Central memory CD8-positive, alpha-beta T cell (primary cell): ENCODE measurements at regions not wholly inside any gene's neighbourhood (a gene's known extent, or its start where the extent isn't known, plus 50 kb on each side); places are given as distances from the start of the nearest gene placed in this dataset.
"Not testable (repeated sequence)": the region's sequence is repeated elsewhere in the genome, so short reads cannot be mapped to it uniquely, and the experiment has no call there.

ENCODE experiments used
- ATAC-seq: fragments of 150-1000 bp; cut with Tn5 transposase; replicated peaks from 2 replicates; pipeline ENCODE4 v1.10.0; 2022; ENCODE audit warnings: mild to moderate bottlenecking, moderate FRiP score, moderate number of reproducible peaks; ENCODE audit not compliant: poor library complexity, severe bottlenecking; ENCODE audit errors: extremely low read depth
- DNase-seq, 2 donors: peaks; one replicate each; pipeline ENCODE4 v3.0.0; 2021; ENCODE audit warnings: low spot score in 2 of 2
- H3K27ac Mint-ChIP-seq: one replicate; pipeline ENCODE4 v1.8.0; 2022; ENCODE audit warnings: low read depth, mild to moderate bottlenecking, moderate library complexity, mixed read lengths
- H3K27me3 Mint-ChIP-seq: one replicate; pipeline ENCODE4 v1.8.0; 2022; ENCODE audit warnings: mixed read lengths
- H3K36me3 Mint-ChIP-seq: one replicate; pipeline ENCODE4 v1.8.0; 2022; ENCODE audit warnings: mild to moderate bottlenecking, moderate library complexity, mixed read lengths; ENCODE audit not compliant: insufficient read depth
- H3K4me1 Mint-ChIP-seq: one replicate; pipeline ENCODE4 v1.8.0; 2022; ENCODE audit warnings: mixed read lengths
- H3K4me3 Mint-ChIP-seq: one replicate; pipeline ENCODE4 v1.8.0; 2022; ENCODE audit warnings: mild to moderate bottlenecking, moderate library complexity, mixed read lengths
- H3K9me3 Mint-ChIP-seq: one replicate; pipeline ENCODE4 v1.8.0; 2022; ENCODE audit warnings: mixed read lengths

DNA sequence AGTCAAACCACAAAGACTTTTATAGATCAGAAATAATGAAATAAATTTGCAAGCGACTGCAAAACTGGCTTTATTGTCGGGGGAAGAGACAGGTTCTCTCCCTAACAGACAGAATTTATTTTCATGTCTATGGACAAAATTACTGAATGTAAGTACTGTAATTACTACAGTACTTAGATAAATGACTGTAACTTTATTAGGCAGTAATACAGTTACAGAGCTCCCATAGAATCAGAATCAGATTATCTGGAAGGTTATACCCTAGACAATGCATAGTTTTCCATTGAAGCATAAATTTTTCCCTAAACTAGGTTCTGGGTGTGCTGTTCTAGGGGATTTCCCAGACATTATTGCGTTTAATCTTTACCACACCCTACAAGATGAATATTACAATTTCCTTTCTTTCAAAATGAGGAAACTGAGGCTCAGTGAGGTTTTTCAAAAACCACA is 114.2 kb downstream of the C12orf75 start:
- ATAC-seq, result no peak
- peaks cover 2% of the 10 kb centered on the region for H3K36me3 Mint-ChIP-seq
- H3K9me3 Mint-ChIP-seq, result peaks cover 6% of the 10 kb centered on the region
- peaks cover 22% of the 10 kb centered on the region for H3K27me3 Mint-ChIP-seq
- DNase-seq, result no peak
- no peak overlapping the region for H3K27ac Mint-ChIP-seq
- H3K4me3 Mint-ChIP-seq, result no peak overlapping the region
- H3K4me1 Mint-ChIP-seq, result no peaks in the 10 kb centered on the region

- no peaks in the 10 kb centered on the region for H3K9me3 Mint-ChIP-seq
- H3K36me3 Mint-ChIP-seq, result peaks cover 2% of the 10 kb centered on the region
- peaks cover 16% of the 10 kb centered on the region for H3K27me3 Mint-ChIP-seq
- no peak overlapping the region for H3K27ac Mint-ChIP-seq
- H3K4me3 Mint-ChIP-seq, result no peak overlapping the region
- ATAC-seq, result no peak
- no peaks in the 10 kb centered on the region for H3K4me1 Mint-ChIP-seq
- DNase-seq, result no peak
These were observed 114.8 kb downstream of the C12orf75 start for GRCh38 chr12:105445249-105445648.

DNA sequence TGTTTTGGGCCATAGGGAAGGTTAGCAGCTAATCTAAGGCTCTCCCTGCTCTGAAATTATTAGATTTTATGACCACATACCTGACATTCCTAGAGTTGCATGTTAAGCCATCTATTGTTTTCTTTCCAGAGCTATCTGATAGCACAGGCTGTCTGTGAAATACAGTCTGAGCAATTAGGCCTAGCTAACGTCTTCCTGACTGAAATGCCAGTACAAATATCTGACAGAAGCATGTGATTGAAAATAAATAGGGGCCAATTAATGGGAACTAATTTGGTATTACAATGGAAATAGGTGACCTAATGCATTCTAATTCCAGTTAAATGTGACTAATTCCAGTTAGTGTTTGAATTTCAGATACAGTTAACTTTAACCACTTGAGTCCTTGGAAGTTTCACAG is 115.2 kb downstream of the C12orf75 start:
- no peak overlapping the region for H3K27ac Mint-ChIP-seq
- no peak overlapping the region for H3K4me3 Mint-ChIP-seq
- ATAC-seq (no peak), DNase-seq (no peak)
- H3K27me3 Mint-ChIP-seq, result peaks cover 15% of the 10 kb centered on the region
- no peaks in the 10 kb centered on the region for H3K9me3 Mint-ChIP-seq
- peaks cover 2% of the 10 kb centered on the region for H3K36me3 Mint-ChIP-seq
- no peaks in the 10 kb centered on the region for H3K4me1 Mint-ChIP-seq

DNA sequence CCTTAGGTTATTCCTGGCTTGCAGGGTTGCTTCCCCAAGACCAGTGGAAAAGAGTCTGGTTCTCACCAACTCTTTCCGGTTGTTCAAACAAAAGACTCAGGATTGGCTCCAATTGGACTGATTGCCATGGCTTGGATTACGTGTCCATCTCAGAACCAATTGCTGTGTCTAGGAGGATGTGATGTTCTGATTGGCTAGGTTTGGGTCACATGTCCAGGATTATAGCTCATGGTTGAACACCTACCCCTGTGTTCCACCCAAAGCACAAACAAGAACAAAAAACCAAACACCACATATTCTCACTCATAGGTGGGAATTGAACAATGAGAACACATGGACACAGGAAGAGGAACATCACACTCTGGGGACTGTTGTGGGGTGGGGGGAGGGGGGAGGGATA is 116.0 kb downstream of the C12orf75 start:
- H3K27ac Mint-ChIP-seq, DNase-seq, H3K4me1 Mint-ChIP-seq, H3K9me3 Mint-ChIP-seq, H3K4me3 Mint-ChIP-seq, H3K36me3 Mint-ChIP-seq, ATAC-seq: not testable (repeated sequence)
- H3K27me3 Mint-ChIP-seq, result peaks cover 23% of the 10 kb centered on the region

DNA sequence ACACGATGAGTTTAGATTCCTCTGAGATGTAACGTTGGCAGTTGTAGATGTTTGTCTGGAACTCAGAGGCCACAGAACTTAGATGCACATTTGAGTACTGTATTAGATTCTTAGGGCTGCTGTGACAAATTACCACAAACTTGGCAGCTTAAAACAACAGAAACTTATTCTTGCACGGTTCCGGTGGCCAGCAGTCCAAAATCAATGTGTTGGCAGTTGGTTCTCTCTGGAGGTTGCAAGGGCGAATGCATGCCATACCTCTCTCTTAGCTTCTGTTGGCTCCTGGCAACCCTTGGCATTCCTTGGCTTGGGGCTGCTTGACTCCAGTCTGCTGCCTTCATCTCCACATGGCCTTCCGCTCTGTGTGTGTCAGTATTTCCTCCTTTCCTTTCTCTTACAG is 118.9 kb downstream of the C12orf75 start:
- H3K27me3 Mint-ChIP-seq, result peaks cover 10% of the 10 kb centered on the region
- no peak overlapping the region for H3K27ac Mint-ChIP-seq
- H3K4me3 Mint-ChIP-seq, result no peak overlapping the region
- no peaks in the 10 kb centered on the region for H3K36me3 Mint-ChIP-seq
- H3K4me1 Mint-ChIP-seq, result no peaks in the 10 kb centered on the region
- ATAC-seq (no peak), DNase-seq (no peak)
- no peaks in the 10 kb centered on the region for H3K9me3 Mint-ChIP-seq

DNA sequence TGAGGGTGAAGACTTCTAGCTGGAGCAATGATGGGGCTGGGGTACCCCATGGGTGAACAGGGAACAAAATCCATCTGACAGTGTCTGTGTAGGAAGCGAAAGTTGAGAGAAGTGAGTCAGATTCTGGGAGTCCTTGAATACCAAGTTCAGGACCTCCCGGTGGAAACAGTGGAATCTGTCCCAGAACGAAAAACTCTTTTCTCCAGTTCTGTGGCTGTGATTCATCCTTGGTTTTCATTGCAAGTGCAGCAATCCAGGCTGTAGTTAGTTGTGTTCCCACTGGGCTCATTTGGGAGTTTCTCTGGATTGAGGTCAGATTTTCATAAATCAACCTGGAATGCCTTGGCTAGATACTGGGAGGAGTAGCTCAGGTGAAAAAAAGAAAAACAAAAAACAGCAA is 120.7 kb downstream of the C12orf75 start:
- Mint-ChIP-seq H3K27ac (no peak overlapping the region), H3K4me3 (no peak overlapping the region), H3K36me3 (no peaks in the 10 kb centered on the region), H3K4me1 (no peaks in the 10 kb centered on the region), H3K27me3 (peaks cover 10% of the 10 kb centered on the region), H3K9me3 (no peaks in the 10 kb centered on the region)
- ATAC-seq, result no peak
- DNase-seq, result no peak

DNA sequence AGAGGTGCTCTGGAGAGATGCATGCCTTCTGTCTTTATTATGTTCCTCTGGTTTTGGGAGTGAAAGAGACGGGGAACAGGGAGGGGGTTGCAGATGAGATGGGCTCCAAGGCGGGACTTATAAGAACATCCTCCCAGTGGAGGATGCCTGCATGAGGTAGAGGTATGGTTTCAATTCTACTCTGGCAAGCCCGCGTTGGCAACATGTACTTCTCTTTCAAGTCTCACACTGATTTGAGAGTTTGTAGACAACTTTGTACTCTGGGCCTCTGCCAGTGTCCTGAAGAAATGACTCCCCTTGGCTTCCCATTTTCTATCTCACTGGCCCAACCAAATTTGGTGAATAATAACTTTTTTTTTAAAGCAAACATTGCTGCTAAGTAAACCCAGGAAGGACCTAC is 121.3 kb downstream of the C12orf75 start:
- no peaks in the 10 kb centered on the region for H3K36me3 Mint-ChIP-seq
- H3K4me3 Mint-ChIP-seq, result no peak overlapping the region
- no peaks in the 10 kb centered on the region for H3K9me3 Mint-ChIP-seq
- H3K27me3 Mint-ChIP-seq, result peaks cover 10% of the 10 kb centered on the region
- DNase-seq (no peak), ATAC-seq (no peak)
- no peaks in the 10 kb centered on the region for H3K4me1 Mint-ChIP-seq
- no peak overlapping the region for H3K27ac Mint-ChIP-seq

- peaks cover 10% of the 10 kb centered on the region for H3K27me3 Mint-ChIP-seq
- no peaks in the 10 kb centered on the region for H3K9me3 Mint-ChIP-seq
- no peak for DNase-seq
- no peak overlapping the region for H3K4me3 Mint-ChIP-seq
- H3K4me1 Mint-ChIP-seq, result no peaks in the 10 kb centered on the region
- no peak overlapping the region for H3K27ac Mint-ChIP-seq
- no peak for ATAC-seq
- no peaks in the 10 kb centered on the region for H3K36me3 Mint-ChIP-seq
These were observed 122.8 kb downstream of the C12orf75 start for GRCh38 chr12:105453316-105453715.

DNA sequence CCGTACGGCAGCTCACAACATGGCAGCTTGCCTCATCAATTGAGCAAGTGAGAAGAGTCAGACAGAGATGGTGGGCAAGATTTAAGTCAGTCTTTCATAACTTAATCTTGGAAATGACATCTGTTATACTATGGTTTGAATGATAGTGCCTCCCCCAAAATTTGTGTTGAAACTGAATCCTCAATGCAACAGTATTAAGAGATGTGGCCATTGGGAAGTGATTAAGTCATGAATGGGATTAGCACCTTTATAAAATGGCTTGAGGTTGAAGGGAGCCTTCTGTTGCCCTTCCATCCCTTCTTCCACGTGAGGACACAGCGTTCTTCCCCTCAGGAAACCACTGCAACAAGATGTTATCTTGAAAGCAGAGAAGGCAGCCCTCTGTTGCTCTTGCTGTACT is 124.2 kb downstream of the C12orf75 start:
- H3K36me3 Mint-ChIP-seq, result no peaks in the 10 kb centered on the region
- ATAC-seq, result no peak
- no peak overlapping the region for H3K27ac Mint-ChIP-seq
- no peak for DNase-seq
- no peaks in the 10 kb centered on the region for H3K4me1 Mint-ChIP-seq
- H3K9me3 Mint-ChIP-seq, result no peaks in the 10 kb centered on the region
- H3K4me3 Mint-ChIP-seq, result no peak overlapping the region
- H3K27me3 Mint-ChIP-seq, result peaks cover 10% of the 10 kb centered on the region

DNA sequence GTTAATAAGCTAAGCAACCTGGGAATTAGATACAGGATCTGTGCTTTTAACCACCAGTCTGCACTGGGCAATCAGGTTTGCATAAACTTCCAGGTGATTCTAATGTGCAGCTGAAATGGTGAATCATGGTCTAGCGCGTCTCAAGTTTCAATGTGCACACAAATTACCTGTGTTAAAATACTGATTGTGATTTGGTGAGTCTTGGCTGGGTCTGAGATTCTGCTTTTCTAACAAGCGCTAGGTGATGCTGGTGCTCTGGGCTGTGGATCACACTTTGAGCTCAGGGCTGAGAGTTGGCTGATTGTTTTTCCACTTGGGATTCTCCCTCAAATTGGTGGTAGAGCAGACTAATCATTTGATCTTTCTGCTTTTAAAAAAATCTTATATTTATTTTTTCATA is 124.8 kb downstream of the C12orf75 start:
- ATAC-seq (no peak), DNase-seq (no peak)
- Mint-ChIP-seq H3K4me3 (no peak overlapping the region), H3K27me3 (peaks cover 10% of the 10 kb centered on the region), H3K36me3 (no peaks in the 10 kb centered on the region), H3K4me1 (no peaks in the 10 kb centered on the region), H3K27ac (no peak overlapping the region), H3K9me3 (no peaks in the 10 kb centered on the region)

GRCh38 chr12:105457026-105457425 is 126.5 kb downstream of the C12orf75 start:
- H3K36me3 Mint-ChIP-seq, result no peaks in the 10 kb centered on the region
- H3K27me3 Mint-ChIP-seq, result no peaks in the 10 kb centered on the region
- no peak overlapping the region for H3K27ac Mint-ChIP-seq
- no peak overlapping the region for H3K4me3 Mint-ChIP-seq
- DNase-seq, result no peak
- H3K9me3 Mint-ChIP-seq, result no peaks in the 10 kb centered on the region
- ATAC-seq, result no peak
- no peaks in the 10 kb centered on the region for H3K4me1 Mint-ChIP-seq

- Mint-ChIP-seq H3K36me3 (no peaks in the 10 kb centered on the region), H3K27me3 (no peaks in the 10 kb centered on the region), H3K4me1 (no peaks in the 10 kb centered on the region), H3K9me3 (no peaks in the 10 kb centered on the region), H3K27ac (no peak overlapping the region), H3K4me3 (no peak overlapping the region)
- ATAC-seq (no peak), DNase-seq (no peak)
These were observed 129.4 kb downstream of the C12orf75 start for GRCh38 chr12:105459760-105460330.

- no peaks in the 10 kb centered on the region for H3K4me1 Mint-ChIP-seq
- H3K27me3 Mint-ChIP-seq, result no peaks in the 10 kb centered on the region
- H3K27ac Mint-ChIP-seq, result no peak overlapping the region
- ATAC-seq (no peak), DNase-seq (no peak)
- no peak overlapping the region for H3K4me3 Mint-ChIP-seq
- H3K36me3 Mint-ChIP-seq, result no peaks in the 10 kb centered on the region
- H3K9me3 Mint-ChIP-seq, result no peaks in the 10 kb centered on the region
These were observed 130.9 kb downstream of the C12orf75 start for GRCh38 chr12:105461271-105461943.
